NCI-H128 (cell line): ENCODE measurements at regions not wholly inside any gene's neighbourhood (a gene's known extent, or its start where the extent isn't known, plus 50 kb on each side); places are given as distances from the start of the nearest gene placed in this dataset.

Source experiments
- DNase-seq: peaks from one replicate; lab custom pipeline; 2025; ENCODE audit not compliant: unreplicated experiment; lab: John Stamatoyannopoulos, UW

DNA sequence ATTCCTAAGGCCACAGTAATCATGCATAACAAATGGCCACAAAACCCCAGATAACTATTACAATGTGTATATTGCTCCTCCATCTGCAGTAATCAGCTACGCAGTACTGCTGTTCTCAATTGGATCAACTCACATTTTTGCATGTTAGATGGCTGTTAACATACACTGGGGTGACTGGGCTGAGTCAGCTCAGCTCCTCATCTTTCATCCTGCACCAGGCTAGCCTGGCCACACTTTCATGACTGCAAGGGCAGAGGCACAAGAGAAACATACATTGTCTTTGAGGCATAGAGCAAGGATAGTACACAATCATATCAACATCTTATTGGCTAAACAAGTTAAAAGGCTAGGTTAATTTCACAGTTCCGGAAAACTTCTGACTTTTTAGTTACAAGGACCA, 306.6 kb downstream of the SLC6A15 start:
- DNase-seq = no peak

DNA sequence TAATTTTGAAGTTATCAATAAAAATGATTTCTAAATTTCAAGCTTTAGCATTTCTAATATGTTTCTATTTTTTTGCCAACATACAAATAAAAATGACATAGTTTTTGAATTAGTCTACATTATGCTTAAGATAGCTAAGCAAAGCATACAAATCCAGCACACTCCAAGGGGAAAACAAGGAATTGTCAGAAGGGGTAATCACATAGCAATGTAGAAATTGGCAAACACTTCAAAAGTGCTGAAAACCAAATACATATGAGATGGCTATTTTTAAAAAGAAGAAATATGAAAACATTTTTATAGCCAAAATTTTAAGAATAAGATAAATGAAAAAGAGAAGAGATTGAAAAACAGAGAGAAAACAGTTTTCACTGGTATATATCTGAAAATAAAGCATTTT, 308.0 kb downstream of the SLC6A15 start:
- DNase-seq = no peak

DNA sequence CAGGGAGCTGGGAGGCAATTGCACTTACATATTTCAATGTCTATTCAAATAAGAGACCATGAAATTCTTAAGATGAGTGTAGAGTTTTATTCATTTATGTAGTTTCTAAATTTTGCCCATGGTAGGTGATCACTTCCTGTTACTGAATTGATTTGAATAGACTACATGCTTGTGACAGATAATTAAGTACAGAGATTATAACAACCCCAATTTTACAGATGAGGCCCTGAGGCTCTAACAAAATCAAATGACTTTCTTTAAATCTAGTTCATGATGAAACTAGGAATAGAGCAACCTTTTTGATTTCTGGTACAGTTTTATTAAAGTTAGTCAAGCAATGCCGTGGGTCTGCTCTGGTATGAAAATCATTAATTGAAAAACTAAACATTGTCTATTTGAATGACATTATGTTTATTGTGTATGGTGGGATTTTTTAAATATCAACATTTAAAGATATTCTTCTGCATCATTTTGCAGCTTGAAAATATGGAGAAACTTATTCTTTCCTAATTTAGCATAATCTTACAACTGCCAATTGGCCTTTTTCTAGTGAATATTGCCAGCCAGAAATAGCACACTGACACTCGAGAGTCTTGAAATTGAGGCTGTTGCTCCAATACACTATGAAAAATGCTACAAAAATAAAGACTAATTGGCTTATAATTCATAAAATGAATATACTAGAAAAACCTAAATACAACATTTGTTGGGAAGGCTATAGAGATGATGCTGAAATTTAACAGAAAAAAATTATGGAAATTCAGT, 308.9 kb downstream of the SLC6A15 start:
- no peak for DNase-seq

DNA sequence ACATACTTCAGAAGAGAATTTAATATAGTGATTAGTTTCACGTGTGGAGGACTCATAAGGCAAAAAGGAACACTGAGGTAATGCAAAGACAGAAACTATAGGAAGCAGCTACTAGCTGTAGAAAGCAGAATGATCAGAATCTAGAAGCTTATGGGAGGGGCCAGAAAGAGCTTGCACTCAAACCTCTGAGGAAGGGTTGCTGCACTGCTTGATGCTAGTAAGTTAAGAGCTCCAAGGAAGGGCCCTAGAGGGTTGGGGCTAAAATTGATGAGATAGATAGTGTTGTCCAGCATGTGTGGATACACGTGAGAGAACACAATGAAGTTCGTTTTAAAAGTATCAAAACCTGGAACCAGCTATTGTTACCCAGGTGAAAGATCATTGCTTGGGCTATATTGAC, 311.1 kb downstream of the SLC6A15 start:
- no peak for DNase-seq

DNA sequence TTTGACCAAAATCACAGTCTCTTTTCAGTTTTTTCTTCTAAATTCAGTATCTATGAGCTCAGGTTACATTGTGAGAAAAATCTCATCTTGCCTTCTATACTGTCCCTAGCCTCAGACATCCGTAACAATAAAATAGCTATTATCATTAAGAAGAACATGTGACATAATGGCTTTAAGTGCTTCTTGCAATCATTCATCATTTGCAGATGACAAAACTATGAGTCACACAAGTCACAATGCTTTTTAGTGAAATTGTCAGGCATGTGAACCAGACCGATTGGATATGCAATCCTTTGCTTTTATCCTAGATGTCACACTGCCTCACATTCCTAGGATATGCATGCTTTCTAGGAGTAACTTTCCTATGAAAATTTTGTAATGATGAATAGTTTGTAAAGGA, 313.1 kb downstream of the SLC6A15 start:
- DNase-seq = no peak

DNA sequence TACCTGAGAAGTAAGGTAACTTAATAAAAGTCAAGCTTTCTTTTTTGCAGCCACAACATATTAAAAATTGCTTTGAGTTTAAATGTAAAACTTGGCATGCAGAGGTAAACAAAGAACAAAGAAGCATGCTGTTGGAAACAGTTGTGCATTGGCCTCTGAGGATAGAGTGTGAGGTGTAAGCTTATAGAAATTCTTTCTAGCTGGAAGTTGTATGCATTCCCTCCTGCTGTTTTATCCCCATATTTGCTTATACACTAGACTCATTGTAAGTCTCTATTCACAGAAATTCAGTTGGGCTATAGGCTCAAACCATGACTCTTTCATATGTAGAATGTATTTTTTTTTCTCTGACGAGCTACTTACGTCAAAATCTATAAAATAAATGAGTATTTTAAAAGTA, 316.3 kb downstream of the SLC6A15 start:
- DNase-seq = no peak

DNA sequence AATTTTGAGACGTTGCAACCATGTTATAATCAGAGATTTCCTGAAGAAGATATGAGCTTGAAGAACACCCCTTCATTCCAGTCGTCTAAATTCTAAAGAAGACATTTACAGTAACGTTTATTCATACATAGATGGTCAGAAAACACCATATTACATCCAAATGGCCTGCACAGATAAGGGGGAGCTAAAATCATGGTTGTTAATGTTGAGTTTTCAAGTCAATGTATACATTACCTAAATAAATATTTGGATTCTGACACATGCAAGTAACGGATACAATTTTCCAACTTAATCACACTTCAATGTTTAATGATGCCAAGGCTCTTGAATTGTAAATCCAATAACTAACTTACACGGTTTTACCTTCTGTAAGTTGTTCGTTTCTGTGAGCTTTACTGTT, 318.4 kb downstream of the SLC6A15 start:
- DNase-seq = no peak

DNA sequence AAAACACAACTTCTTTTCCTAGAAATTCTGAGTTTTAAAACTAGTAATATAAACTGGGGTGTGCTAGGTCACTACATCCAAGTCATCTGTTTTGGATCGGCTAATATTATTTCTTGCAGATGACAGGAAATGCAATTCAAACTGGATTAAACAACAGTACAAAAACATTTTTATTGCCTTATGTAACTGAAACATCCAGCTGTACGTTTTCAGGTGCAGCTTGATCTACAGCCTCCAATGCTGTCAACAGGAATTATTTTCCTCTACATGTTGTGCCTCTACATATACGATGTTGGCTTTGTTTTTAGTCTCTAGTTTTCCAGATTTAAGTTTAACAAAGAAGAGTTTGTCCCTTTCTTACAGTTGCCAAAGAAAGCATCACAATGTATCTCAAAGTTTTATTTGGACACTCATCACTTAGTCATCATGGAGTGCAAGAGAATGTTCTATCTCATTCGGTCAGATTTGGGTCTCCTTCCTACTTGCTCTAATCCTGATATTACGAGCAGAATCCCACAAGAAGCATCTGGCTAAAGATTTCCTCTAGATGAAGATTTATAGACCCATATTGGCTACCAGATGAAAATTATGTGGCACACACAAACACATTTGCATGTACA, 326.7 kb downstream of the SLC6A15 start:
- no peak for DNase-seq

DNA sequence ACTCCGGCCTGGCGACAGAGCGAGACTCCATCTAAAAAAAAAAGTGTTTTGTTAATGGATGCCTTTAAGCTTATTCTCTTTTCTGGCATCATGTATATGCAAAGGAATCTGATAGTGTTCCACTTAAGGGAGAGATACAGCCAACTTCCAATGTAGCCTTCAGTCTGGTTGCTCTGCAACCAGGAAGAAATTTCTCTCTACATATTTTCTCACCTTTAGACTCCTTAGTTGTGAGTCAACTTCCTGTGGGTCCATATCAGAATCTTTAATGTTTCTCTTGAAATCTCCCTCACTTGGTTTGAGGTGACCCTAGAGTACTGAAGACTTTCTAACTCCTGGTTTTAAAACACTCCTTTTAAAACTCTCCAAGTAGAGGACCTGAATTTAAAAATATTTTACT, 340.4 kb downstream of the SLC6A15 start:
- DNase-seq = no peak

DNA sequence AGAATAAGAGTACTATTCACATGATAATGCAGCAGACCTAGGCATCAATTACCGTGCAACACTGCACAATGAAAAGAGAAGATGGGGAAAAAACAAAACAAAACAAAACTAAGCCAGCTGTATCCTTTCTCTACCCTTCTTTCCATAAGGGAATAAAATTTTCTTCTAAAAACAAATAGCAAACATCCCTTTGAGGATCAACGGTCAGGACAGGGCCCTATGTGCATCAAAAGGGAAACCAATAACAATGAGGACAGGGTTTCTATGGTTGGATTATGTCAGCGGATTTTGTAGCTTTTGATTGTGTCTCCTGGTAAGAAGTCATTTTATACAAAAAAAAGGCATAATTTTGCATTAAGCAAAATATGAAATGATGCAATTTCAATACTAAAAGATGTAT, 350.3 kb downstream of the SLC6A15 start:
- no peak for DNase-seq

DNA sequence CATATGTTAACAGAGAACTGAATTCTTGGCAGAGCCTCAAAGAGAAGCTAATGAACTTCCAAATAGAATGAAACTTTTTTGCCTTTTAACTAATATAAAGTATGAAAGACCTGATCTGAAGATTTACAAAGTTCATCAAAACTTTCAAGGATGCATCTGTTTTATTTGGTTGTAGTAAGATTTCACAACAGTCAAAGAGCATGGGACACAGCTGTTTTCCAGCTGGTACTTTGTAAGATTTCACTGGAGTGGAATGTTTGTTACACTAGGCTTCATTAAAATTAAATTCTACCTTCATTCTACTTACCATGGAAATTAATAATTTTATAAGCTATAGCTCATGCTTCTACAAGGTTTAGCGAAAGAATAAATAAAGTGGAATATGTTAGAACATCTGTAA, 351.2 kb downstream of the SLC6A15 start:
- no peak for DNase-seq

DNA sequence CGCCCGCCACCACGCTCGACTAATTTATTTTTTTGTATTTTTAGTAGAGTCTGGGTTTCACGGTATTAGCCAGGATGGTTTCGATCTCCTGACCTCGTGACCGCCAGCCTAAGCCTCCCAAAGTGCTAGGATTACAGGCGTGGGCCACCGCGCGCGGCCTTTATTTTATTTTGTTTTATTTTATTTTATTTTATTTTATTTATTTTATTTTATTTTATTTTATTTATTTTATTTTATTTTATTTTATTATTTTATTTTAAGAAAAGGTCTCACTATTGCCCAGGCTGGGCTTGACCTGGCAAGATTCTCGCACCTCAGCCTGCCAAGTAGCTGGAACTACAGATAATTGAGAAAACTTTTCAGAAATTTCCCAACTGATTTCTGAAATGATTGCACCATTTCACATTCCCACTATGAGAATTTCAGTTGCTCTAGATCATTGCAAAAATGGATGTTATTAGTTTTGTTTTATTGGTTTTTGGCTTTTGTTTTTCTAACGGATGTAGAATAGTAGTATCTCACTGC, 358.3 kb downstream of the SLC6A15 start:
- DNase-seq = no peak

DNA sequence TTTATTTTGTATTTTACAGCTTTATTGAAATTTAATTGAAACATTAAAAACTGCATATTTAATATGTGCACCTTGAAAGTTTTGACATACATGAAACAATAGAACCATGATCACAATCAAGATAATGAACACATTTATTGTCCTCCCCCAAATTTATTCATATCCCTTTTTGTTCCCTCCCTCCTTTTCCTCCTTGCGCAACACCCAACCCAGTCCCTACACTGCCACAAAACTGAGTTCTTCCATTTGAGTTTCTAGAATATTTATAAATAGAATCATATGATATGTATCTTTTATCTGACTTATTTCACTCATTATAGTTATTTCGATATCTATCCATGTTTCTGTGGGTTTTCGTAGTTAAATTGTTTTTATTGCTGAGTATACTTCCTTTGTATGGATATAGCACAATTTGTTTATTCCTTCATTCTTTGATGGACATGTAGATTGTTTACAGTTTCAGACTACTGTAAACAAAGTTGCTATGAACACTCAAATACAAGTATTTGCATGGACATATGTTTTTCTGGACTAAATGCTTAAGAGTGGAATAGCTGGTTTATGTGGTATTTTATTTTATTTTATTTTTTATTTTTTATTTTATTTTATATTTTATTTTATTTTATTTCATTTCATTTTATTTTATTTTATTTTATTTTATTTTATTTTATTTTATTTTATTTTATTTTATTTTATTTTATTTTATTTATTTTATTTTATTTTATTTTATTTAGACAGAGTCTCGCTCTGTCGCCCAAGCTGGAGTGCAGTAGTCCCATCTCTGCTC, 359.1 kb downstream of the SLC6A15 start:
- DNase-seq = no peak

DNA sequence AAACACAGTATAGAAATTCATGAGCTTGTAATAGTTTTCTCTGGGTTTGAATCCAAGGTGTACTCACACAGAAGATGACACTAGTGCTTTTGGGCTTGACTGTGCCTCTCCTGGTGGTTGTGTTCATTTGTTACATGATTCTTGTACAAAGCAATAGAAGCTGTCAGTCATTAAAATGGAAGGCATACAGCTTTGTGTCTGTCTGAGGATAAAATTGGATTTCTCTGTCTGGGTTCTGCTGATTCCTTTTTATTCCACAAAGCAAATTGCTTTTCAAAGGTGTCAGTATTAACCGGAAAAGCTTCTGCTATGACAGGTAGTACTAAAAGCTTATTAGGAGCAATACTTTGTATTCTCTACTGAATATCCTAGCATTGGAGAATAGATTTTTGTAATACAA, 361.2 kb downstream of the SLC6A15 start:
- DNase-seq = no peak

DNA sequence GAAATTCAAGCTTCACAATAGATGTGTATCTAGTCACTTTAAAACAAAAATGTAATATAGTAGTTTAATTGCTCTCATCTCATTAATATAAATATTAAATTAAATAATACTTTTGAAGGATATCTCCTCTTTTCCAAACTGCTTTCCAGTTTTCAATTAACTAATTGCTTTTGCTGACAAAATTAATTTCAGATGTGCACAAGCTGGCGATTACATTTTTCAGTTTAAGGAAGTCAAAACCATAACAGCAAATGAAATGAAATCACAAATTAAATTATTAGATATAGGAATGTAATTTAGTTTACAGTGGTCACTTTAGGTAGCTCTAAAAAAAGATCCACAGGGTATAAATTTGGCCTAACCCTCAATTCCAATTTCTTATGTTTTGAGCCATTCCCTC, 362.1 kb downstream of the SLC6A15 start:
- DNase-seq = no peak

DNA sequence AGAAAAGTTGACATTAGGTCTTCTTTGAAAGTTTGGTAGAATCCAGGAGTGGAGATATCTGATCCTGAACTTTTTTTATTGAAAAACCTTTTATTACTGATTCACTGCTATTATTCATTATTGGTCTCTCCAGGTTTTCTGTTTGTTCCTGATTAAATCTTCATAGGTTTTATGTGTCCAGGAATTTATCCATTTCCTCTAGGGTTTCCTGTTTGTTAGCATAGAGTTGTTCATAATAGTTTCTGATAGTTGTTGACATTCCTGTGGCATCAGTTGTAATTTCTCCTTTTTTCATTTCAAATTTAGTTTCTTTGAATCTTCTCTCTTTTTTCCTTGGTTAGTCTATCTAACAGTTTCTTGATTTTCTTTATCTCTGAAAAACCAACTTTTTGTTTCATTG, 370.3 kb downstream of the SLC6A15 start:
- DNase-seq = no peak

DNA sequence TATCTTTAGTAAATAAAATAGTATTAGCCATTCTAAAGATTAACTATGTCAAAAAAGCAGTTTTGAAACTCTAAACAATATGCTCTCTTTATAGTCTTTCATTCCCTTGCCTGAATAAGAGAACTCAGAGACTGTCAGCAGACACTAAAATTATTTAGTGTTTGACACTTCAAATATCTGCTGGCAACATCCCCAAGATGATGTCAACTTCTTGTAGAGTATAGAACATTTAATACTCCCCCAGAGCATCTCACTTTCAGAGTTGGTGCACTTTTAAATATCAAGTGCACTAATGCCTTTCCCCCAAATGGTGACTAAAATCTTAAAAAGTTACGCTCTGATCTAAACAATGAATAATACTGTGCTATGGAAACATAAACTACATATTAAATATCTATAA, 374.9 kb downstream of the SLC6A15 start:
- DNase-seq = no peak

DNA sequence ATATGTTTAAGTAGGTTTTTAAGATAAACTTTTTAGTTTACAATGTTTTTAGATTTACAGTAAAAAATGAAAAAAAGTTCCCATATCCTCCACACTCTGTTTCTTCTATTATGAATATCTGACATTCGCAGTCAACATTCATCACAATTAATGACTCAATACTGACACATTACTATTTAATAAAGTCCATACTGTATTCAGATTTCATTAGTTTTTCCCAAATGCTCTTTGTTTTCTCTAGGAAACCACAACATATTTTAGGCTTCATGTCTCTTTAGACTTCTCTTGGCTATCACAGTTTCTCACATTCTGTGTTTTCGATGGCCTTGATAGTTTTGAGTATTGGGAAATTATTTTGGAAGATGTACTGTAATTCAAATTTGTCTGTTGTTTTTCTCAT, 399.8 kb downstream of the SLC6A15 start:
- DNase-seq = no peak

DNA sequence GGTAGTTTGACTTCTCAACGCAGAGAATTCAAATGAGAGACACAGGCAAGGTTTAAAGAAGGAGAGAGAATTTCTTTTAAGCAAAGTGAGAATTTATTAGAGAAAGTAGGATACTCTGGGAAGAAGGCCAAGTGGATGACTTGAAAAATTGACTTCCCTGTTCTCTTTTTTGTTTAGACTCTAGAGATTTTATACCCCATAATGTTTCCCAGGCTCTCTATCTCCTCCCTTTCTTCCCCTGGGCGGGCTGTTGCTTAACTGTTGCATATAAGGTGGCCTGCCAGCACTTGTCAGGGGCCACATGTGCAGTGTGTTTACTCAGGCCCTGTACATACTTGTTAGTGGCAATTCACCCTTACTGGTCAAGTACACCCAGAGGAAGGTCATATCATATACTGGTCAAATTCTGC, 403.7 kb downstream of the SLC6A15 start:
- no peak for DNase-seq

DNA sequence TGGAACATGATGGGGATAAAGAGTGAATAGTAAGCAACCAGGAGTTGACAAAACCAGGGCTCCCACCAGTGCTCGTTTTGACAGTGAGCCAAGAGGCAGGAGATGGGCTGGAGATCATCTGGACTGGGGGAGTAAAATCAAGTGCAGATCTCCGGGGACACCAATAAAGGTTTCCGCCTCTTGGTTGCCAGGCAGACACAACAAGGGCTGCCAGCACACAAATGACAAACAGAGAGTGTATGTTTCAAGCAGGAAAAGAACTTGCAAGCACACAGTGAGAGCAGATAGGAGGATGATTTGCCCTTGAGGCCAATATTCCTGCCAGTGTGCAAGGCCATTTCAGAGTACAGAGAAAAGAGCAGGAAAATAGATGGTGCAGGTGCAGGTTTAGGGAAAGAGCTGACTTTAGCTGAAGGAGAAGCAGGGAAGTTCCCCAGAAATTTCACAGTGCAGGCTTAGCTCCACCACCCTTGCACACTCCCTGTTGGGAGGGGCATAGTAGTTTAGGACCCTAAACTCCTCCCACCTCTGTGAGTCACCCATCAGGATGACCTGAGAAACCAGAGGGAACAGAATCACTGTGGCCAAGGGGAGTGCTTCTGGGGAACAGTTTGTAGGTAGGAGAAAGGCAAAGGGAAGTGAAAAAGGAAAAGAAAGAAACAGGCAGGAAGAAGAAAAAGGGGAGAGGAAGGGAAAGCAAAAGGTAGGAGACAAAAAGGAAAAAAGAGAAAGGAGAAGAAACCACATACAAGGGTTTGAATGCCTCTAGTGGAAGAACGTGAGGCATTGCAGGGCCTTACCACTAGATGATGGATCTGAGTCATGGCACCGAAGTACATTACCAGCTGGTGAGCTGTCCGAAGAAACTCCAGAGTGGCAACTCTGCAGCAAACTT, 404.4 kb downstream of the SLC6A15 start:
- peak; percentile 20 for DNase-seq

DNA sequence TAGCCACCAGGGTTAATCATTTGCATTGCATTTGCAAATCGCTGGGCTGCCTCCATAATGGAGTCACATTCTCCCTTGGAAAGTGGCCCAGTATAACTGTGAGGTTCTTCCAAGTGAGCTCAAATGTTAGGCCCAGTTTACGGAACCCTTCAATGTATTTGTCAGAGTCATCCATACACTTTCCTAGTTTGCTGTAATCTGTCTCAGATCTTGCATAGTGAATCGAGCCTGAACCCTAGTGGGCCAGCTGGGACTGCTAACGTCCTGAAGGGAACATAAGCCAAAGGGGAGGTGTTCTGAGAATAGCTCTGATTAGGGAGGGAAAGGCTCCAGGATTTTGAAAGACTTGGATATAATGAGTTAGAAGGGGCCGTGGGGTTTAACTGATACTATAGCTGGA, 406.3 kb downstream of the SLC6A15 start:
- DNase-seq = no peak
